ENCODE measurements at regions not wholly inside any gene's neighbourhood (a gene's known extent, or its start where the extent isn't known, plus 50 kb on each side); places are given as distances from the start of the nearest gene placed in this dataset.
A peak's percentile ranks its signal among the peaks of the same experiment; 100 is the strongest.

DNA sequence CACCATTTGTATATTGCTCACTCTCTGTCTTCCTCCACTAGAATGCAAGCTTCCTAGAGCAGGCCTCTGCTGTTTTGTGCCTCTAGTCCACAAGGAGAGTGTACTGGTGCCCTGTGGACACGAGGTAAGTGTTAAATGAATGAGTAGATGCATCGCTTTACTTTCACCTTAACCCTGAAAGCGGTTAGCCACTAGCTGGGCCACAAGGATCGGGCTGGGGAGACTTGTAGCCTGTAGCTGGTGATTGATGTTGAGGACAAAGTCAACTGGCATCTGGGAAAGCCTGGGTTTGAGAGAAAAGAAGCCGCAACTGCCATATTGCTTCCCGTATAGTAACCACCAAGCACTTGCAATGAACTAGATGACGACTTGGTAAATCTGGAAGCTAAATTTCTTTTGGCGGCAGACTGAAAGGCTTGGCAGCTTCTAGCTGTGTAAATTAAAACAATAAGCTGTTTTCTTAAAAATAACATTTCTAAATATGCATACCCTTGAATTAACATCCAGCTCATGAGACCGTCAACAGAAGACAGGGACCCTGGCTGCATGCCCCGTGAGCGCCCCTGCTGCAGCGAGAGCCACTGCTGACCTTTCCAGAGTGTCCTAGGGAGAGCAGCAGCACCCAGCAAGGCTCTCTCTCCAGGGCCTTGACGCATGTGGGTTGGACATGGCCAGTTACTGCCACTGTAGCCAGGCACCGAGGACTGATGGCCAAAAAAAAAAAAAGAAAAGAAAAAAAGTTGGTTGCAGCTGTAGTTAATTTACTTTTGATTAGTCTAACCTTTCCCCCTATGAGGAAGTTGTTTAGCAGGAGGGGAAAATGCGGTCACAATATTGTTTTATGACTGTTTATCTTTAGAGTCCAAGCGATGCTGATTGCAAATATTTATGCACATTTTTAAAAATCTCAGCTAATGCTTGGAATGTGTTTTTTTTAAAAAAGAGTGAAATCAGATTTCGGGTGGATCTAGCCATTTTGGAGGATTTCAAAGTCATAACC, 315.1 kb downstream of the TFAP2C start:
- no CpG with 5 or more reads among the region's 17 CpGs for WGBS (ENCODE audit: extremely low coverage, insufficient coverage, low lambda C conversion rate)
- no peaks in the 10 kb centered on the region for H3K27me3 ChIP-seq (ENCODE audit: insufficient read depth, low read length, poor library complexity)

GRCh38 chr20:56945057-56945456, 316.0 kb downstream of the TFAP2C start:
- no peak overlapping the region for H3K18ac ChIP-seq (ENCODE audit: low read length)
- no peak overlapping the region for H4K8ac ChIP-seq (ENCODE audit: low read depth, low read length)
- H3K23ac ChIP-seq (ENCODE audit: low read length) = no peak overlapping the region
- no peaks in the 10 kb centered on the region for H3K4me1 ChIP-seq (ENCODE audit: control insufficient read depth, low read depth, low read length)
- no peaks in the 10 kb centered on the region for H3K36me3 ChIP-seq (ENCODE audit: control insufficient read depth, insufficient read depth, low read length)
- WGBS (ENCODE audit: extremely low coverage, insufficient coverage, low lambda C conversion rate) = no CpG with 5 or more reads among the region's 5 CpGs
- H3K79me1 ChIP-seq (ENCODE audit: low read length) = no peaks in the 10 kb centered on the region
- no peak overlapping the region for H3K4me3 ChIP-seq (ENCODE audit: low read length)
- no peak overlapping the region for H3K56ac ChIP-seq (ENCODE audit: low read length)
- no peak overlapping the region for H4K5ac ChIP-seq (ENCODE audit: low read length)
- no peak overlapping the region for H3K4me2 ChIP-seq (ENCODE audit: low read length)
- no peak overlapping the region for H2BK5ac ChIP-seq (ENCODE audit: low read length)
- no peak overlapping the region for H2BK15ac ChIP-seq (replicated peaks; ENCODE audit: low read depth)
- H3K27ac ChIP-seq (ENCODE audit: low read depth, low read length) = no peak overlapping the region
- no peak for DNase-seq
- H3K27me3 ChIP-seq (ENCODE audit: insufficient read depth, low read length, poor library complexity) = no peaks in the 10 kb centered on the region
- no peak overlapping the region for H2AK5ac ChIP-seq (ENCODE audit: low read length)
- H3K9ac ChIP-seq (ENCODE audit: low read length) = no peak overlapping the region
- H3K4ac ChIP-seq (ENCODE audit: low read depth, low read length) = no peak overlapping the region
- H3K79me2 ChIP-seq (ENCODE audit: control insufficient read depth, insufficient read depth, low read length) = no peaks in the 10 kb centered on the region
- H2BK120ac ChIP-seq (ENCODE audit: low read depth, low read length) = no peak overlapping the region

More for the DNA sequence above, 315.1 kb downstream of the TFAP2C start:
- Histone ChIP-seq H3K36me3 (ENCODE audit: control insufficient read depth, insufficient read depth, low read length) (no peaks in the 10 kb centered on the region), H4K8ac (ENCODE audit: low read depth, low read length) (no peak overlapping the region), H3K4ac (ENCODE audit: low read depth, low read length) (no peak overlapping the region), H3K9ac (ENCODE audit: low read length) (no peak overlapping the region), H2BK15ac (replicated peaks; ENCODE audit: low read depth) (no peak overlapping the region), H3K4me3 (ENCODE audit: low read length) (no peak overlapping the region), H4K5ac (ENCODE audit: low read length) (no peak overlapping the region), H3K4me2 (ENCODE audit: low read length) (no peak overlapping the region), H2BK5ac (ENCODE audit: low read length) (no peak overlapping the region), H3K4me1 (ENCODE audit: control insufficient read depth, low read depth, low read length) (no peaks in the 10 kb centered on the region), H3K79me1 (ENCODE audit: low read length) (no peaks in the 10 kb centered on the region), H3K27ac (ENCODE audit: low read depth, low read length) (no peak overlapping the region), H3K79me2 (ENCODE audit: control insufficient read depth, insufficient read depth, low read length) (no peaks in the 10 kb centered on the region), H2AK5ac (ENCODE audit: low read length) (no peak overlapping the region), H3K56ac (ENCODE audit: low read length) (no peak overlapping the region), H2BK120ac (ENCODE audit: low read depth, low read length) (no peak overlapping the region), H3K18ac (ENCODE audit: low read length) (no peak overlapping the region), H3K23ac (ENCODE audit: low read length) (no peak overlapping the region)
- no peak for DNase-seq

GRCh38 chr20:56945901-56946300, 316.8 kb downstream of the TFAP2C start:
- Histone ChIP-seq H3K79me1 (ENCODE audit: low read length) (no peaks in the 10 kb centered on the region), H2BK120ac (ENCODE audit: low read depth, low read length) (no peak overlapping the region), H3K27me3 (ENCODE audit: insufficient read depth, low read length, poor library complexity) (no peaks in the 10 kb centered on the region), H2BK15ac (replicated peaks; ENCODE audit: low read depth) (no peak overlapping the region), H4K8ac (ENCODE audit: low read depth, low read length) (no peak overlapping the region), H3K4me3 (ENCODE audit: low read length) (no peak overlapping the region), H3K79me2 (ENCODE audit: control insufficient read depth, insufficient read depth, low read length) (no peaks in the 10 kb centered on the region), H3K23ac (ENCODE audit: low read length) (no peak overlapping the region), H3K56ac (ENCODE audit: low read length) (no peak overlapping the region), H3K4me2 (ENCODE audit: low read length) (no peak overlapping the region), H3K36me3 (ENCODE audit: control insufficient read depth, insufficient read depth, low read length) (no peaks in the 10 kb centered on the region), H3K27ac (ENCODE audit: low read depth, low read length) (no peak overlapping the region), H2AK5ac (ENCODE audit: low read length) (no peak overlapping the region), H3K9ac (ENCODE audit: low read length) (no peak overlapping the region), H3K18ac (ENCODE audit: low read length) (no peak overlapping the region), H3K4me1 (ENCODE audit: control insufficient read depth, low read depth, low read length) (no peaks in the 10 kb centered on the region), H3K4ac (ENCODE audit: low read depth, low read length) (no peak overlapping the region), H2BK5ac (ENCODE audit: low read length) (no peak overlapping the region), H4K5ac (ENCODE audit: low read length) (no peak overlapping the region)
- no peak for DNase-seq
- WGBS (ENCODE audit: extremely low coverage, insufficient coverage, low lambda C conversion rate) = no CpG with 5 or more reads among the region's 5 CpGs

DNA sequence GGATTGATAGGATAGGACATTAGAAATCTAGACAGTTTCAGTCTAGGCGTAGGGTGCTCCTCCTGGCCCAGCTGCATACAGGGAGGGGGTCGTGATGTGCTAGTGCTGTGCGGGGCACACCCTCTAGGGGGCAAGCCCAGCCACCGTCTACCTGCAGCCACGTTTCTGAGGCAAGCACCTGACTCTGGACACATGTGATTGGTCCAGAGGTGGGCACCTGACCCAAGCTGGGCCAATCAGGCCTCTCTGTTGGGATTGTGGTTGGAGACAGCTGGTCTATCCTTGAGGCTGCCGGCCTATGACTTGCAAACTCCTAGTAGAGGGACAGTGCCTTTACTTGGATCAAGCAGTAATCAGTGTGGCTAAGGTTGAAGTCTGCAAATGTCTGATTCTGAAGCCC, 317.1 kb downstream of the BMP7 start:
- no peak overlapping the region for H3K18ac ChIP-seq (ENCODE audit: low read length)
- no peak overlapping the region for H3K56ac ChIP-seq (ENCODE audit: low read length)
- H3K27ac ChIP-seq (ENCODE audit: low read depth, low read length) = no peak overlapping the region
- no peak overlapping the region for H2BK15ac ChIP-seq (replicated peaks; ENCODE audit: low read depth)
- no peak overlapping the region for H4K5ac ChIP-seq (ENCODE audit: low read length)
- H3K4me1 ChIP-seq (ENCODE audit: control insufficient read depth, low read depth, low read length) = no peaks in the 10 kb centered on the region
- WGBS (ENCODE audit: extremely low coverage, insufficient coverage, low lambda C conversion rate) = no CpG with 5 or more reads among the region's 6 CpGs
- DNase-seq = peak; percentile 70
- H2AK5ac ChIP-seq (ENCODE audit: low read length) = no peak overlapping the region
- H3K79me1 ChIP-seq (ENCODE audit: low read length) = no peaks in the 10 kb centered on the region
- H3K4me3 ChIP-seq (ENCODE audit: low read length) = no peak overlapping the region
- H3K79me2 ChIP-seq (ENCODE audit: control insufficient read depth, insufficient read depth, low read length) = no peaks in the 10 kb centered on the region
- no peak overlapping the region for H2BK5ac ChIP-seq (ENCODE audit: low read length)
- H3K27me3 ChIP-seq (ENCODE audit: insufficient read depth, low read length, poor library complexity) = no peaks in the 10 kb centered on the region
- H3K4me2 ChIP-seq (ENCODE audit: low read length) = no peak overlapping the region
- no peak overlapping the region for H4K8ac ChIP-seq (ENCODE audit: low read depth, low read length)
- H2BK120ac ChIP-seq (ENCODE audit: low read depth, low read length) = no peak overlapping the region
- no peaks in the 10 kb centered on the region for H3K36me3 ChIP-seq (ENCODE audit: control insufficient read depth, insufficient read depth, low read length)
- no peak overlapping the region for H3K4ac ChIP-seq (ENCODE audit: low read depth, low read length)
- H3K9ac ChIP-seq (ENCODE audit: low read length) = no peak overlapping the region
- H3K23ac ChIP-seq (ENCODE audit: low read length) = no peak overlapping the region

- Histone ChIP-seq H3K4me2 (ENCODE audit: low read length) (no peak overlapping the region), H3K79me1 (ENCODE audit: low read length) (no peaks in the 10 kb centered on the region), H3K23ac (ENCODE audit: low read length) (no peak overlapping the region), H4K5ac (ENCODE audit: low read length) (no peak overlapping the region), H3K9ac (ENCODE audit: low read length) (no peak overlapping the region), H2BK120ac (ENCODE audit: low read depth, low read length) (no peak overlapping the region), H3K27ac (ENCODE audit: low read depth, low read length) (no peak overlapping the region), H2BK5ac (ENCODE audit: low read length) (no peak overlapping the region), H3K27me3 (ENCODE audit: insufficient read depth, low read length, poor library complexity) (no peaks in the 10 kb centered on the region), H3K56ac (ENCODE audit: low read length) (no peak overlapping the region), H4K8ac (ENCODE audit: low read depth, low read length) (no peak overlapping the region), H3K79me2 (ENCODE audit: control insufficient read depth, insufficient read depth, low read length) (no peaks in the 10 kb centered on the region), H2AK5ac (ENCODE audit: low read length) (no peak overlapping the region), H3K4ac (ENCODE audit: low read depth, low read length) (no peak overlapping the region), H3K4me3 (ENCODE audit: low read length) (no peak overlapping the region), H3K4me1 (ENCODE audit: control insufficient read depth, low read depth, low read length) (no peaks in the 10 kb centered on the region), H3K36me3 (ENCODE audit: control insufficient read depth, insufficient read depth, low read length) (no peaks in the 10 kb centered on the region), H3K18ac (ENCODE audit: low read length) (no peak overlapping the region), H2BK15ac (replicated peaks; ENCODE audit: low read depth) (no peak overlapping the region)
- no peak for DNase-seq
- WGBS (ENCODE audit: extremely low coverage, insufficient coverage, low lambda C conversion rate) = no CpG with 5 or more reads among the region's 19 CpGs
Measured at GRCh38 chr20:56952258-56953047, 314.0 kb downstream of the BMP7 start.
